ENCODE measurements at regions not wholly inside any gene's neighbourhood (a gene's known extent, or its start where the extent isn't known, plus 50 kb on each side); places are given as distances from the start of the nearest gene placed in this dataset.

- POLR2A ChIA-PET, result interaction anchor here (0.6 kb wide), 2 partner anchors 57 to 775 kb away, joined by 3 to 8 read pairs; no protein-coding TSS in a partner anchor
- TF ChIP-seq CTCF (IDR thresholded peaks at IDR 0.05; ENCODE audit: control extremely low read depth, extremely low read depth, low read depth, missing control alignments), result no peak
- CTCF ChIA-PET, result interaction anchor here (1.0 kb wide), 1 partner anchor 14 kb away, joined by 3 read pairs; no protein-coding TSS in a partner anchor
- DNase-seq (ENCODE audit: extremely low spot score), result no peak
Observed at GRCh38 chr5:133739181-133739780, 126.9 kb upstream of the FSTL4 start.

GRCh38 chr5:133738271-133738670, 125.9 kb upstream of the FSTL4 start:
- POLR2A ChIA-PET, result no interaction called here
- CTCF ChIA-PET, result interaction anchor here (1.2 to 1.3 kb wide), 2 partner anchors 17 to 22 kb away, joined by 3 to 4 read pairs; no protein-coding TSS in a partner anchor
- no peak for TF ChIP-seq CTCF (IDR thresholded peaks at IDR 0.05; ENCODE audit: control extremely low read depth, extremely low read depth, low read depth, missing control alignments)
- DNase-seq (ENCODE audit: extremely low spot score), result no peak

GRCh38 chr5:133736512-133736911, 124.2 kb upstream of the FSTL4 start:
- POLR2A ChIA-PET, result interaction anchor here (0.6 kb wide), 1 partner anchor 517 kb away, joined by 3 read pairs; no protein-coding TSS in a partner anchor
- no peak for DNase-seq (ENCODE audit: extremely low spot score)
- CTCF ChIA-PET, result no interaction called here
- TF ChIP-seq CTCF (IDR thresholded peaks at IDR 0.05; ENCODE audit: control extremely low read depth, extremely low read depth, low read depth, missing control alignments), result no peak

GRCh38 chr5:133735346-133735745, 123.0 kb upstream of the FSTL4 start:
- ChIA-PET POLR2A (no interaction called here), CTCF (no interaction called here)
- no peak for TF ChIP-seq CTCF (IDR thresholded peaks at IDR 0.05; ENCODE audit: control extremely low read depth, extremely low read depth, low read depth, missing control alignments)
- no peak for DNase-seq (ENCODE audit: extremely low spot score)

GRCh38 chr5:133734916-133735315, 122.6 kb upstream of the FSTL4 start:
- CTCF ChIA-PET, result no interaction called here
- no peak for DNase-seq (ENCODE audit: extremely low spot score)
- TF ChIP-seq CTCF (IDR thresholded peaks at IDR 0.05; ENCODE audit: control extremely low read depth, extremely low read depth, low read depth, missing control alignments), result no peak
- POLR2A ChIA-PET, result no interaction called here

- ChIA-PET CTCF (no interaction called here), POLR2A (no interaction called here)
- TF ChIP-seq CTCF (IDR thresholded peaks at IDR 0.05; ENCODE audit: control extremely low read depth, extremely low read depth, low read depth, missing control alignments), result no peak
- no peak for DNase-seq (ENCODE audit: extremely low spot score)
Observed at GRCh38 chr5:133732536-133732935, 120.2 kb upstream of the FSTL4 start.
